AG08396 (cell line): ENCODE measurements at regions not wholly inside any gene's neighbourhood (a gene's known extent, or its start where the extent isn't known, plus 50 kb on each side); places are given as distances from the start of the nearest gene placed in this dataset.
A peak's percentile ranks its signal among the peaks of the same experiment; 100 is the strongest.

Experiments used
- DNase-seq: peaks from one replicate; pipeline ENCODE4 v3.0.0; 2012; ENCODE audit warnings: low spot score, mixed read lengths

- no peak for DNase-seq
Observed at GRCh38 chr5:84599964-84600363, 215.3 kb upstream of the EDIL3 start.

GRCh38 chr5:84597904-84598303 lies 213.2 kb upstream of the EDIL3 start:
- no peak for DNase-seq

- DNase-seq: no peak
Observed at GRCh38 chr5:84590629-84591028, 205.9 kb upstream of the EDIL3 start.

GRCh38 chr5:84589926-84590325 lies 205.2 kb upstream of the EDIL3 start:
- DNase-seq: no peak

- no peak for DNase-seq
Observed at GRCh38 chr5:84585218-84585617, 200.5 kb upstream of the EDIL3 start.

- DNase-seq: no peak
Observed at GRCh38 chr5:84578226-84578625, 193.5 kb upstream of the EDIL3 start.

GRCh38 chr5:84573017-84573712 lies 188.5 kb upstream of the EDIL3 start:
- DNase-seq: no peak

GRCh38 chr5:84569307-84569706 lies 184.6 kb upstream of the EDIL3 start:
- no peak for DNase-seq

GRCh38 chr5:84568171-84568570 lies 183.5 kb upstream of the EDIL3 start:
- DNase-seq: no peak

- no peak for DNase-seq
Observed at GRCh38 chr5:84565866-84566265, 181.2 kb upstream of the EDIL3 start.

GRCh38 chr5:84564321-84565075 lies 179.8 kb upstream of the EDIL3 start:
- no peak for DNase-seq

- no peak for DNase-seq
Observed at GRCh38 chr5:84550222-84550621, 165.5 kb upstream of the EDIL3 start.

- DNase-seq: no peak
Observed at GRCh38 chr5:84549054-84549453, 164.4 kb upstream of the EDIL3 start.

GRCh38 chr5:84546686-84547085 lies 162.0 kb upstream of the EDIL3 start:
- no peak for DNase-seq

- no peak for DNase-seq
Observed at GRCh38 chr5:84536797-84537196, 152.1 kb upstream of the EDIL3 start.

- DNase-seq: no peak
Observed at GRCh38 chr5:84535281-84535680, 150.6 kb upstream of the EDIL3 start.

GRCh38 chr5:84524491-84524890 lies 139.8 kb upstream of the EDIL3 start:
- DNase-seq: no peak

- no peak for DNase-seq
Observed at GRCh38 chr5:84518862-84519261, 134.2 kb upstream of the EDIL3 start.

GRCh38 chr5:84518370-84518769 lies 133.7 kb upstream of the EDIL3 start:
- no peak for DNase-seq

- DNase-seq: no peak
Observed at GRCh38 chr5:84506625-84507024, 121.9 kb upstream of the EDIL3 start.

- peak; percentile 13 for DNase-seq
Observed at GRCh38 chr5:84494453-84494852, 109.8 kb upstream of the EDIL3 start.

GRCh38 chr5:84487963-84488362 lies 103.3 kb upstream of the EDIL3 start:
- DNase-seq: peak; percentile 20

GRCh38 chr5:84480873-84481637 lies 96.4 kb upstream of the EDIL3 start:
- no peak for DNase-seq
